K562 (cell line): ENCODE measurements at regions not wholly inside any gene's neighbourhood (a gene's known extent, or its start where the extent isn't known, plus 50 kb on each side); places are given as distances from the start of the nearest gene placed in this dataset.

Experiments used
- EZH2 ChIP-seq: IDR thresholded peaks from 2 replicates; pipeline ENCODE4 v1.6.1; 2012; ENCODE audit warnings: low read depth, mild to moderate bottlenecking, inconsistent platforms, low read length, borderline replicate concordance
- KDM1A ChIP-seq, 2 experiments: fragments of 450-650 bp; IDR thresholded peaks; 2 replicates each; pipeline ENCODE4 v1.6.1; 2016; ENCODE audit warnings: mild to moderate bottlenecking in 2 of 2
- XRCC5 ChIP-seq: fragments of 200-400 bp; formaldehyde crosslinking; IDR thresholded peaks from 2 replicates; pipeline ENCODE4 v1.6.1; 2017; ENCODE audit warnings: low read depth, mild to moderate bottlenecking, low read length
- ZBTB11 ChIP-seq, 3 experiments: fragments of 200-800 bp in 1 of 3; fragments of 250-450 bp in 1 of 3; fragments of 450-650 bp in 1 of 3; sonication (Bioruptor Pico) in 1 of 3; sonication (Bioruptor generic) in 1 of 3; formaldehyde crosslinking in 1 of 3; IDR thresholded peaks; 2 replicates each; pipeline versions ENCODE4 v1.6.1 to v1.8.0; 2016 to 2022; ENCODE audit warnings: mild to moderate bottlenecking in 2 of 3, missing genetic modification characterization in 2 of 3, missing compliant biosample characterization in 1 of 3, moderate library complexity in 1 of 3
- TF ChIP-seq, protein P1 (sequence below): sonication (generic); formaldehyde crosslinking; IDR thresholded peaks from 2 replicates; pipeline ENCODE4 v1.8.0; 2023; ENCODE audit warnings: missing genetic modification reagents, mild to moderate bottlenecking, borderline replicate concordance
- TF ChIP-seq, protein P2 (sequence below), 2 experiments: fragments of 450-650 bp in 1 of 2; IDR thresholded peaks; 2 replicates each; pipeline ENCODE4 v1.6.1; 2011 to 2017; ENCODE audit warnings: low read depth in 2 of 2, antibody characterized with exemption in 1 of 2, borderline replicate concordance in 1 of 2, low read length in 1 of 2, mild to moderate bottlenecking in 1 of 2, mixed read lengths in 1 of 2; ENCODE audit not compliant: control insufficient read depth in 1 of 2

DNA sequence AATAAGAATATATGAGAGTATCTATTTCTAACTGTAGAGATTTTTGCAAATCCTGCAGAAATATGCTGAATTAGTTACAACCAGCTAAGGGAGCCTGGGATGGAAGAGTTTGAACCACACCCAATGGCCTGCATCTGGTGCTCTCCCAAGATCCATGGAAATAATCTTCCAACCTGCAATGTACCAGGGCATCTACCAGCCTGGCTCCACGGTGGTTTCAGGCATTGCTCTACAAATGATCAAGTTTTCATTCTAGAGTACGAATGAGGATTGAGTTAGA is 61.4 kb upstream of the IL1R1 start:
- TF ChIP-seq XRCC5 (no peak), ZBTB11 (CRISPR knock-in tag; IDR thresholded peaks at IDR 0.05) (no peak), EZH2 (no peak), KDM1A (IDR thresholded peaks at IDR 0.05) (no peak)
- TF ChIP-seq, protein P1, sequence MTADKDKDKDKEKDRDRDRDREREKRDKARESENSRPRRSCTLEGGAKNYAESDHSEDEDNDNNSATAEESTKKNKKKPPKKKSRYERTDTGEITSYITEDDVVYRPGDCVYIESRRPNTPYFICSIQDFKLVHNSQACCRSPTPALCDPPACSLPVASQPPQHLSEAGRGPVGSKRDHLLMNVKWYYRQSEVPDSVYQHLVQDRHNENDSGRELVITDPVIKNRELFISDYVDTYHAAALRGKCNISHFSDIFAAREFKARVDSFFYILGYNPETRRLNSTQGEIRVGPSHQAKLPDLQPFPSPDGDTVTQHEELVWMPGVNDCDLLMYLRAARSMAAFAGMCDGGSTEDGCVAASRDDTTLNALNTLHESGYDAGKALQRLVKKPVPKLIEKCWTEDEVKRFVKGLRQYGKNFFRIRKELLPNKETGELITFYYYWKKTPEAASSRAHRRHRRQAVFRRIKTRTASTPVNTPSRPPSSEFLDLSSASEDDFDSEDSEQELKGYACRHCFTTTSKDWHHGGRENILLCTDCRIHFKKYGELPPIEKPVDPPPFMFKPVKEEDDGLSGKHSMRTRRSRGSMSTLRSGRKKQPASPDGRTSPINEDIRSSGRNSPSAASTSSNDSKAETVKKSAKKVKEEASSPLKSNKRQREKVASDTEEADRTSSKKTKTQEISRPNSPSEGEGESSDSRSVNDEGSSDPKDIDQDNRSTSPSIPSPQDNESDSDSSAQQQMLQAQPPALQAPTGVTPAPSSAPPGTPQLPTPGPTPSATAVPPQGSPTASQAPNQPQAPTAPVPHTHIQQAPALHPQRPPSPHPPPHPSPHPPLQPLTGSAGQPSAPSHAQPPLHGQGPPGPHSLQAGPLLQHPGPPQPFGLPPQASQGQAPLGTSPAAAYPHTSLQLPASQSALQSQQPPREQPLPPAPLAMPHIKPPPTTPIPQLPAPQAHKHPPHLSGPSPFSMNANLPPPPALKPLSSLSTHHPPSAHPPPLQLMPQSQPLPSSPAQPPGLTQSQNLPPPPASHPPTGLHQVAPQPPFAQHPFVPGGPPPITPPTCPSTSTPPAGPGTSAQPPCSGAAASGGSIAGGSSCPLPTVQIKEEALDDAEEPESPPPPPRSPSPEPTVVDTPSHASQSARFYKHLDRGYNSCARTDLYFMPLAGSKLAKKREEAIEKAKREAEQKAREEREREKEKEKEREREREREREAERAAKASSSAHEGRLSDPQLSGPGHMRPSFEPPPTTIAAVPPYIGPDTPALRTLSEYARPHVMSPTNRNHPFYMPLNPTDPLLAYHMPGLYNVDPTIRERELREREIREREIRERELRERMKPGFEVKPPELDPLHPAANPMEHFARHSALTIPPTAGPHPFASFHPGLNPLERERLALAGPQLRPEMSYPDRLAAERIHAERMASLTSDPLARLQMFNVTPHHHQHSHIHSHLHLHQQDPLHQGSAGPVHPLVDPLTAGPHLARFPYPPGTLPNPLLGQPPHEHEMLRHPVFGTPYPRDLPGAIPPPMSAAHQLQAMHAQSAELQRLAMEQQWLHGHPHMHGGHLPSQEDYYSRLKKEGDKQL (CRISPR knock-in tag), result no peak
- TF ChIP-seq, protein P2, sequence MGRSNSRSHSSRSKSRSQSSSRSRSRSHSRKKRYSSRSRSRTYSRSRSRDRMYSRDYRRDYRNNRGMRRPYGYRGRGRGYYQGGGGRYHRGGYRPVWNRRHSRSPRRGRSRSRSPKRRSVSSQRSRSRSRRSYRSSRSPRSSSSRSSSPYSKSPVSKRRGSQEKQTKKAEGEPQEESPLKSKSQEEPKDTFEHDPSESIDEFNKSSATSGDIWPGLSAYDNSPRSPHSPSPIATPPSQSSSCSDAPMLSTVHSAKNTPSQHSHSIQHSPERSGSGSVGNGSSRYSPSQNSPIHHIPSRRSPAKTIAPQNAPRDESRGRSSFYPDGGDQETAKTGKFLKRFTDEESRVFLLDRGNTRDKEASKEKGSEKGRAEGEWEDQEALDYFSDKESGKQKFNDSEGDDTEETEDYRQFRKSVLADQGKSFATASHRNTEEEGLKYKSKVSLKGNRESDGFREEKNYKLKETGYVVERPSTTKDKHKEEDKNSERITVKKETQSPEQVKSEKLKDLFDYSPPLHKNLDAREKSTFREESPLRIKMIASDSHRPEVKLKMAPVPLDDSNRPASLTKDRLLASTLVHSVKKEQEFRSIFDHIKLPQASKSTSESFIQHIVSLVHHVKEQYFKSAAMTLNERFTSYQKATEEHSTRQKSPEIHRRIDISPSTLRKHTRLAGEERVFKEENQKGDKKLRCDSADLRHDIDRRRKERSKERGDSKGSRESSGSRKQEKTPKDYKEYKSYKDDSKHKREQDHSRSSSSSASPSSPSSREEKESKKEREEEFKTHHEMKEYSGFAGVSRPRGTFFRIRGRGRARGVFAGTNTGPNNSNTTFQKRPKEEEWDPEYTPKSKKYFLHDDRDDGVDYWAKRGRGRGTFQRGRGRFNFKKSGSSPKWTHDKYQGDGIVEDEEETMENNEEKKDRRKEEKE (IDR thresholded peaks at IDR 0.05; ENCODE audit: borderline replicate concordance in 1 of 2, control insufficient read depth in 1 of 2, low read depth in 2 of 2, low read length in 1 of 2), result no peak
